Upper lobe of left lung (tissue), 4 donors: ENCODE measurements at regions not wholly inside any gene's neighbourhood (a gene's known extent, or its start where the extent isn't known, plus 50 kb on each side); places are given as distances from the start of the nearest gene placed in this dataset.

Source experiments
- POLR2A ChIP-seq, 4 donors: fragments of 450-650 bp; IDR thresholded peaks; one replicate each; pipeline ENCODE4 v1.5.1; 2016 to 2017; ENCODE audit warnings: antibody characterized with exemption in 4 of 4, mild to moderate bottlenecking in 2 of 4
- POLR2AphosphoS5 ChIP-seq, 2 donors: sonication (generic); formaldehyde crosslinking; IDR thresholded peaks; one replicate each; pipeline ENCODE4 v1.5.1; 2017; ENCODE audit warnings: antibody characterized with exemption in 2 of 2
- TF ChIP-seq, protein P1 (sequence below), 6 experiments: fragments of 450-650 bp in 4 of 6; fragments of 200-600 bp in 2 of 6; sonication (generic) in 2 of 6; IDR thresholded peaks; one replicate each; pipeline ENCODE4 v1.5.1; 2016 to 2019; ENCODE audit warnings: antibody characterized with exemption in 6 of 6

DNA sequence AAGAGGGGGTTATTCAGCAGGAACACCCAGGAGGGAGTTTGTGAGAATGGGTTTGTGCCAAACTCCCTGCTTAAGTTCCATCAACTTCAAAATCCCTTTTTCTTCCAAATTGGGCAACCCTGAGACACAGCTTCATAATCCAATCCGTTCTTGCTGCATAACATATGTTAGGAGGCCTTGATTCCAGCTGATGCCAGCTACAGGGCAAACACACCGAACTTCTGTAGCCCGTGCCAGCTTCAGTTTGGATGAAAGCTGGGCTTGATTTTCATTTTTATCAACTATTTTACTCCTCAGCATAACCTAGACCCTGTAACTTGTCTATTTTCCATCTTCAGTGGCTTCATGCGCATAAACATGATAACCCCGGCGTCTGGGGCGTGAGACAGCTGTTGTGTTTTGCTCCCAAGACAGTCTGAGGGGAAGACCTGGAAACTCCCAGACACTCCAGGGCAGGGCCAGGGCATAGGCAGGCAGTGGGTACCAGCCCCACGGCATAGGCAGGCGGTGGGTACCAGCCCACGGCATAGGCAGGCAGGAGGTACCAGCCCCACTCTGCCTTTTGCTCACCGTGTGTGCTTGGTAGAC is 220.4 kb downstream of the C16orf95 start:
- TF ChIP-seq, protein P1, sequence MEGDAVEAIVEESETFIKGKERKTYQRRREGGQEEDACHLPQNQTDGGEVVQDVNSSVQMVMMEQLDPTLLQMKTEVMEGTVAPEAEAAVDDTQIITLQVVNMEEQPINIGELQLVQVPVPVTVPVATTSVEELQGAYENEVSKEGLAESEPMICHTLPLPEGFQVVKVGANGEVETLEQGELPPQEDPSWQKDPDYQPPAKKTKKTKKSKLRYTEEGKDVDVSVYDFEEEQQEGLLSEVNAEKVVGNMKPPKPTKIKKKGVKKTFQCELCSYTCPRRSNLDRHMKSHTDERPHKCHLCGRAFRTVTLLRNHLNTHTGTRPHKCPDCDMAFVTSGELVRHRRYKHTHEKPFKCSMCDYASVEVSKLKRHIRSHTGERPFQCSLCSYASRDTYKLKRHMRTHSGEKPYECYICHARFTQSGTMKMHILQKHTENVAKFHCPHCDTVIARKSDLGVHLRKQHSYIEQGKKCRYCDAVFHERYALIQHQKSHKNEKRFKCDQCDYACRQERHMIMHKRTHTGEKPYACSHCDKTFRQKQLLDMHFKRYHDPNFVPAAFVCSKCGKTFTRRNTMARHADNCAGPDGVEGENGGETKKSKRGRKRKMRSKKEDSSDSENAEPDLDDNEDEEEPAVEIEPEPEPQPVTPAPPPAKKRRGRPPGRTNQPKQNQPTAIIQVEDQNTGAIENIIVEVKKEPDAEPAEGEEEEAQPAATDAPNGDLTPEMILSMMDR (IDR thresholded peaks at IDR 0.05) = no peak
- no peak for TF ChIP-seq POLR2A (IDR thresholded peaks at IDR 0.05)
- no peak for TF ChIP-seq POLR2AphosphoS5 (IDR thresholded peaks at IDR 0.05)
